HPDE6-E6E7 (cell line): ENCODE measurements at regions not wholly inside any gene's neighbourhood (a gene's known extent, or its start where the extent isn't known, plus 50 kb on each side); places are given as distances from the start of the nearest gene placed in this dataset.

ENCODE experiments used
- DNase-seq: peaks from one replicate; pipeline ENCODE4 v3.0.0; 2011; ENCODE audit warnings: missing footprints; ENCODE audit errors: extremely low spot score

DNA sequence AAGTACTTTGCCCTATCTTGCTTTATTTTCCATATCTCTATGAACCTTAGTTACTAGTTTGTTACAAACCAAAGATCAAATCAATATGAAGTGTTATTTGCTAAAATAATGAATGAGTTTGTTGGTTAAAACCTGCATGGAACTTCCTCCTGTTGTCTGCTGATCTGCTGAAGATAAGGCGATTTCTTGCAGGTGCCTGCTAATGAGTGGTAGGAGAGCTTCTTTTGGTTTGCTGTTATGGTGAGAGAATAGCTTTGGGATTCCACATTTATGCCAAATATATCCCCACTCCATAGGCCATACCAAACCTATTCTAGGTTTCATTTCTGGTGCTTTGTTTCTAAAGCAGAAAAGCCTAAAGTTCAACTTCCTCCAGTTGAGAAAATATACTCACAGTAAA lies 103.8 kb upstream of the PCDH10 start:
- no peak for DNase-seq

- DNase-seq, result no peak
These were observed 102.9 kb upstream of the PCDH10 start for GRCh38 chr4:133046156-133046555.

DNA sequence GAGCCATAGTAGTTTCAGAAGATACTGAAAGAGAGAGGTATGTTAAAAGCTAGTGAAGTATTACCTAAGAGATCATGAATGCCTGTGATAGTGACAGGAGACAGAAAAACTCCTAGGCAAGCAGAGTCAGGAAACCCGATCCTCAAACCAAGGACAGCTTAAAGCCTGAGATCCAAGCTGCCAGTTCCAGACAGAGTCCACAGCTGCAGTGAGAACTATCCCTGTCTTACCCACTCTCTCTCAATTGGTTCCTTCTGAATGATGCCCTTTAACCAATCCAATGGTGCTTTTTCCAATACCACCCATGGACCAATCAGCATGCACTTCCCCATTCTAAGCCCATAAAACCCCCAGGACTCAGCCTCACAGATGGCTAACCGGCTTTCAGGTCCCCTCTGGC lies 90.4 kb upstream of the PCDH10 start:
- DNase-seq, result no peak

GRCh38 chr4:133059117-133059516 lies 90.0 kb upstream of the PCDH10 start:
- DNase-seq, result no peak

- no peak for DNase-seq
These were observed 86.2 kb upstream of the PCDH10 start for GRCh38 chr4:133062851-133063250.

- DNase-seq, result no peak
These were observed 81.0 kb upstream of the PCDH10 start for GRCh38 chr4:133068083-133068482.

DNA sequence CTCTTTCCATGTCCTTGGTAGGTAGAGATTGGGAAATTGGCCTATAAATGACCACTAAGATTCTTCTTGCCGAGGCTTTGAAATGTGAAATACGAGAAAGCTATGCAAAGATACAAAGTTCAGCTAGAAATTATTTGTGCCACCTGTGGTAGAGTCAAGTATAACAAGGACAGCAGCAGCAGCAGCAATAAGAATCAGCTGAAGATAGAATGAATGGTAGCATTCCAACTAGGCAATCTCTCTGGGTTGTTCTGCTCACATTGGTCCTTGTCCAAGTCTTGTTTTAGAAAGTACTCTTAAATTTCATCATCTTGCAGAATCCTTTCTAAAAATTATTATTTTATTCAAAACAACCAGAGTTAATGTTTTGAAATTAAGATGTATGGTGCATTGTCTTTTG lies 67.8 kb upstream of the PCDH10 start:
- no peak for DNase-seq

GRCh38 chr4:133084421-133084820 lies 64.7 kb upstream of the PCDH10 start:
- DNase-seq, result no peak

- DNase-seq, result no peak
These were observed 53.5 kb upstream of the PCDH10 start for GRCh38 chr4:133095591-133095990.

GRCh38 chr4:133096972-133097371 lies 52.1 kb upstream of the PCDH10 start:
- DNase-seq, result no peak
